Activated CD4-positive, CD25-positive, alpha-beta regulatory T cell treated with anti-CD3 and anti-CD28 coated beads, Interleukin-2, amount 50 U/mL, for 16 hours (primary cell): ENCODE measurements at regions not wholly inside any gene's neighbourhood (a gene's known extent, or its start where the extent isn't known, plus 50 kb on each side); places are given as distances from the start of the nearest gene placed in this dataset.

Source experiments
- DNase-seq: peaks from one replicate; pipeline ENCODE4 v3.0.0-alpha.2; 2020; ENCODE audit warnings: low read depth, low spot score

GRCh38 chr14:21993070-21993469 is 319.5 kb upstream of the OR4E1 start:
- DNase-seq, result no peak

- no peak for DNase-seq
Measured at GRCh38 chr14:21991130-21991529, 317.5 kb upstream of the OR4E1 start.

- no peak for DNase-seq
Measured at GRCh38 chr14:21990116-21990515, 316.5 kb upstream of the OR4E1 start.

- DNase-seq, result no peak
Measured at GRCh38 chr14:21989090-21989489, 315.5 kb upstream of the OR4E1 start.

GRCh38 chr14:21988413-21988812 is 314.8 kb upstream of the OR4E1 start:
- no peak for DNase-seq

DNA sequence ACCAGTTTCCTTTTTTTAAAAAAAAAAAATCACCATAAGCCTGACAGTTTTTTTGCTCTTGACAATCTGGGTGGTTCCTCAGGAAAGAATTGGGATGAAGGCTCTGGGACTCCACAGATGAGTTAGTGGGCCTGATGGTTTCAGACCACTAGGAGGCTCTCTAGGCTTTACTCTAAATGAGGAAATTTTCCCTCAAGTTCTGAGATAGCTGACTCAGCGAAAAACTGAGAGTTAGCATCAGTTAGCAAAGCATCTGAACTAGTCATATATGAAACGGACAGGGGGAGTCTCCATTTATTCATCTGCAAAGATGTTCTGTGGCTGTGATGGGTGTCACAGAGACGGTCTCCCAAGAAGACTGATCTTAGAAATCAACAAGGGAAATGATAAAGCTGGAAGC is 314.3 kb upstream of the OR4E1 start:
- DNase-seq, result no peak

GRCh38 chr14:21985081-21985480 is 311.5 kb upstream of the OR4E1 start:
- DNase-seq, result no peak

- no peak for DNase-seq
Measured at GRCh38 chr14:21978999-21979314, 305.3 kb upstream of the OR4E1 start.

GRCh38 chr14:21978184-21978998 is 304.8 kb upstream of the OR4E1 start:
- peak; percentile 10 for DNase-seq

- no peak for DNase-seq
Measured at GRCh38 chr14:21974741-21975140, 301.1 kb upstream of the OR4E1 start.

DNA sequence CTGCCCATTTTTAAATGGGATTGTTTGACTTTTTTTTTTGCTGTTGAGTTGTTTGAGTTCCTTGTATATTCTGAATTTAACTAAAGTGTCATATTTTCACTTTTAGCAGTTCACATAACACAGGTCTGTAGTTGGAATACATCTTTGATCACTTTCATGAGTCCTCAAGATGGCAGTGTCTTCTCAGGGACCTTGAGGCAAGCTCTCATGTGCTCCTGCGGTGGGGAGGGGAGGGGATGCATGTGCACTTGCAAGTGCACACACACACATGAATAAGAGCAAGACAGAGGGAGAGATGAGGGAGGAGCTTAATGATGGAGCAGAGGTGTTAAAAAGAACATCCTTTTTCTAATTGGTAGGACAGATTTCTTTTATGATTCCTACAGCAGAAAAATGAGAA is 291.4 kb upstream of the OR4E1 start:
- no peak for DNase-seq

DNA sequence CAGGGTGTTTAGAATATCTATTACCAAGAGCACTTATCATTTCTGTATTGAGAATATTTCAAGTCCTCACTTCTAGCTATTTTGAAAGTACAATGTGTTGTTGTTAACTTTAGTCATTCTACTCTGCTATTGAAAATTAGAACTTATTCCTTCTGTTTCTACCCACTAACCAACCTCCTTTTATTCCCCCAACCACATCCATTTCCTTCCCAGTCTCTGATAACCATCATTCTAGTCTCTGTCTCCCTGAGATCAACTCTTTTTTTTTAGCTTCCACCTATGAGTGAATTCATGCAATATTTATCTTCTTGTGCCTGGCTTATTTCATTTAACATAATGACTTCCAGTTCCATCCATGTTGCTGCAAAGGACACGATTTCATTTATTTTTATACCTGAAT is 290.6 kb upstream of the OR4E1 start:
- no peak for DNase-seq

DNA sequence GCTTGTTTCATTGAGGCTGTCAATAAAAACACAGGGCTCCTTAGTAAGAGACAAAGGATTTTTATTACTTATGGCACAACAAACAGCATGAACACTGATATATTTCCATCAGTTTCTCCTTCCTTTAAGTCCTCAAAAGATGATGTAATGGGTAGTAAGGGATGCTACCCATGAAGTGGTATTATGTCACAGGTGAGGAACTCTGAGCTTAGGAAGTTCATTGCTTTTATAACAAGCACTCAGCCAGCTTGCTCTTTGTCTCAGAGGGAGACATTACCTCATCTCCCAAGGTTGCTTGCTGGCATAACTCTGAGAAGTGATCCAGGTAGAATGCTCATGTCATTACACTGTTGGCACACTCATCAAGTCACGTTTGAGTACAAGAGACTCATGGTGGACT is 287.0 kb upstream of the OR4E1 start:
- no peak for DNase-seq

- no peak for DNase-seq
Measured at GRCh38 chr14:21941885-21942284, 268.3 kb upstream of the OR4E1 start.

DNA sequence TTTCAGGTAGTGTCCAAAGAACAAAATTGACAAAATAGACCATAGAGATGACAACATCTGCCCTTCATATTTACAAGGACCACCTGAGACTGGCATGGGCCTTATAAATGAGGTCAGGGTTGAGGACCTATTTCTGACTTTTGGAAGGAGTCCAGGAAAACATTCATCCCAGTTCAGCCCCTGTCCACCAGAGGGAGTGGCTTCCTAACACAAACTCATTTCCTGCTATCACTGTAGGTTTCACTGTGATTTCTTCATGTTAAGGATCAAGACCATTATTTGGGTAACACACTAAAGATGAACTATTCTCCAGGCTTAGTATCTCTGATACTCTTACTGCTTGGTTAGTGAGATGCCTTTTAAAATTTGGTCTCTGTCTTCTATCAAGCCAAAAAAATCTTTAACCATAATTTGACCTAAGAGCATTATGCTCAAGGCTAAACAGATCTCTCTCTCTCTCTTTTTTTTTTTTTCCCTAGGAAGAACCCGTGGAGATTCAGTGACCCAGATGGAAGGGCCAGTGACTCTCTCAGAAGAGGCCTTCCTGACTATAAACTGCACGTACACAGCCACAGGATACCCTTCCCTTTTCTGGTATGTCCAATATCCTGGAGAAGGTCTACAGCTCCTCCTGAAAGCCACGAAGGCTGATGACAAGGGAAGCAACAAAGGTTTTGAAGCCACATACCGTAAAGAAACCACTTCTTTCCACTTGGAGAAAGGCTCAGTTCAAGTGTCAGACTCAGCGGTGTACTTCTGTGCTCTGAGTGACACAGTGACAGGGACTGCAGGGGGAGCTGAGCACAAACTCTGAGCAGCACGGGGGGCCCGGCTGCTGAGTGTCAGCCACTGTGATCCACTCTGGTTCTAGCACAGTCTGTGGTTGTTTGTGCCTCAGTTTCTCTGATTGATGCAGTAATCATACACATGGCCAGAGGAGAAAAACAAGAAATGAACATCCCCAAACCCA is 267.6 kb upstream of the OR4E1 start:
- DNase-seq, result no peak

GRCh38 chr14:21939836-21940235 is 266.2 kb upstream of the OR4E1 start:
- DNase-seq, result no peak

- no peak for DNase-seq
Measured at GRCh38 chr14:21937996-21938395, 264.4 kb upstream of the OR4E1 start.

- DNase-seq, result no peak
Measured at GRCh38 chr14:21933681-21934080, 260.1 kb upstream of the OR4E1 start.

DNA sequence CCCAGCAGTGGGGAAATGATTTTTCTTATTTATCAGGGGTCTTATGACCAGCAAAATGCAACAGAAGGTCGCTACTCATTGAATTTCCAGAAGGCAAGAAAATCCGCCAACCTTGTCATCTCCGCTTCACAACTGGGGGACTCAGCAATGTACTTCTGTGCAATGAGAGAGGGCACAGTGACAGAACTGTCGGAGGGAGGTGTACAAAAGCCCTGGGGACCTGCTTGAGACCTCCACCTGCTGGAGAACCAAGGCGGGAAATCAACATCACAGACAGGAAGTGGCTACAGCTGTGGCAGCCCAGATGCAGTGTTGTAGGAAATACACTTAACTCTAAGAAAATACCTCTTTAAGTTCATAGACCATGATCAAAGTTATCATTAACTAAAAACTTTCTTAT is 250.9 kb upstream of the OR4E1 start:
- DNase-seq, result peak; percentile 28

DNA sequence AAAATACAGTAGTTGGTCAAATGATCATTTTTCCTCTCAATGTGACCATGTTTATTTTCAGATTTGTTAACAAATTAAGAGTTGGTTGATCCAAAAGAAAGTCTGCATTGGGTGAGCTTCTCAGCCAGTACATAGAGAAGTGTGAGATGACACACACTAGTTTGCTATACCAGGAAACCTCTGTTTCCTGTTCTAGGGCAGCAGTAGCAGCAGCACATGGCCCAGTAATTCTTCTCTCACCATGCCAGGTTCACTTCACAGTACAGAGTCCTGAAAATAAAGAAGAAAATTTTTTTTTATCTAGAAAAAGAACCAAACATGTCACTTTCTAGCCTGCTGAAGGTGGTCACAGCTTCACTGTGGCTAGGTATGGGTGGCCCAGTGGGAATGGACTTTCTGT is 250.2 kb upstream of the OR4E1 start:
- DNase-seq, result no peak

DNA sequence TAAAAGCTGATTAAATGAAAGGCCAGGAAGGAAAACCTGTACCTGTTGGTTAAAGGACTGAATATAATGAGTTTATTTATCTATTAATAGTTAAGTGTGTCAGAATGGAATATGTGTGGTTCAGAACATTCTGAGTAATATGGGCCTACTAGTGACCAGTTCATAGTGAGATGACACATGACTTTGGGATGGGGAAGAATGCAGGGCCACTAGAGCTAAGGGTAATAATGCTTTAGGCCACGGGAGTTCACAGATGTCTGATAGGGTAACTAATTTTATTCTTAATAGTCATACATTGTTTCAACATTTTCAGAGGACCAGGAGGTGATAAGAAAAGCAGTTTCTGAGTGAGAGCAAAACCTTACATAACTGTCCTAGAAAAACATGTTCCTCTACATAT is 247.8 kb upstream of the OR4E1 start:
- DNase-seq, result no peak

- DNase-seq, result peak; percentile 33
Measured at GRCh38 chr14:21917699-21918436, 244.2 kb upstream of the OR4E1 start.
